ENCODE measurements at regions not wholly inside any gene's neighbourhood (a gene's known extent, or its start where the extent isn't known, plus 50 kb on each side); places are given as distances from the start of the nearest gene placed in this dataset.

DNA sequence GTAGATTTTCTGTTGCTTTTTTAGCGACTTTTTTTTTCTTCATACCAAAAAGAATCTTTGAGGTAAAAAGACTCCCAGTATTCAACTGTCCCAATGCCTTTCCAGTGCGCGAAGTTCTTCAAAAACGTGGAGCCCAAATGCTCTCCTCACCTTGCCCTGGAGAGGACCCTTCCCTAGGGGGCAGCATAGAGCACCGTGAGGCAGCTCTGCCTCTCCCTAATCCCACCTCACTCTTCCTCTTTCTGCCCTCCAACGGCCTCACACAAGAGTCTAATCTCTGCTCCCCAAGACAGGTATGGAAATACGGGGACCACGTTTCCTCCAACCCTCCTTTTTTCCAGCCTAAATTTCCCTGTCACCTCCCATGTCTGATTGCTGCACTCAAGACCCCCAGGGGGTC is 117.5 kb upstream of the ALX4 start:
- H3K27ac ChIP-seq, result no peak overlapping the region
- POLR2A ChIA-PET (ENCODE audit: unreplicated experiment), result no interaction called here
- H3F3A ChIP-seq (ENCODE audit: insufficient read depth, low read depth), result no peaks in the 10 kb centered on the region
- no TSS peak for BruUV-seq (replicated peaks)
- H3K4me2 ChIP-seq, result no peak overlapping the region
- no peaks in the 10 kb centered on the region for H3K79me2 ChIP-seq (ENCODE audit: low read depth)
- H3K36me3 ChIP-seq (ENCODE audit: low read depth), result no peaks in the 10 kb centered on the region
- H3K9me3 ChIP-seq (ENCODE audit: insufficient read depth, low read depth), result no peaks in the 10 kb centered on the region
- DNase-seq, result no peak
- TF ChIP-seq, protein P1, sequence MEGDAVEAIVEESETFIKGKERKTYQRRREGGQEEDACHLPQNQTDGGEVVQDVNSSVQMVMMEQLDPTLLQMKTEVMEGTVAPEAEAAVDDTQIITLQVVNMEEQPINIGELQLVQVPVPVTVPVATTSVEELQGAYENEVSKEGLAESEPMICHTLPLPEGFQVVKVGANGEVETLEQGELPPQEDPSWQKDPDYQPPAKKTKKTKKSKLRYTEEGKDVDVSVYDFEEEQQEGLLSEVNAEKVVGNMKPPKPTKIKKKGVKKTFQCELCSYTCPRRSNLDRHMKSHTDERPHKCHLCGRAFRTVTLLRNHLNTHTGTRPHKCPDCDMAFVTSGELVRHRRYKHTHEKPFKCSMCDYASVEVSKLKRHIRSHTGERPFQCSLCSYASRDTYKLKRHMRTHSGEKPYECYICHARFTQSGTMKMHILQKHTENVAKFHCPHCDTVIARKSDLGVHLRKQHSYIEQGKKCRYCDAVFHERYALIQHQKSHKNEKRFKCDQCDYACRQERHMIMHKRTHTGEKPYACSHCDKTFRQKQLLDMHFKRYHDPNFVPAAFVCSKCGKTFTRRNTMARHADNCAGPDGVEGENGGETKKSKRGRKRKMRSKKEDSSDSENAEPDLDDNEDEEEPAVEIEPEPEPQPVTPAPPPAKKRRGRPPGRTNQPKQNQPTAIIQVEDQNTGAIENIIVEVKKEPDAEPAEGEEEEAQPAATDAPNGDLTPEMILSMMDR (conservative IDR thresholded peaks at IDR 0.05), result peak; percentile 52
- TF ChIP-seq EZH2 (IDR thresholded peaks at IDR 0.05; ENCODE audit: low read depth), result no peak
- H3K4me3 ChIP-seq, result no peak overlapping the region
- no peaks in the 10 kb centered on the region for H4K20me1 ChIP-seq (ENCODE audit: insufficient read depth)
- no peak overlapping the region for H2AFZ ChIP-seq
- no peaks in the 10 kb centered on the region for H3K27me3 ChIP-seq (ENCODE audit: insufficient read depth, low read depth)
- H3K9me2 ChIP-seq (ENCODE audit: insufficient read depth), result no peaks in the 10 kb centered on the region
- peaks cover 27% of the 10 kb centered on the region for H3K4me1 ChIP-seq (replicated peaks; ENCODE audit: insufficient read depth)
- intact Hi-C loops (cut with micrococcal nuclease; ENCODE audit: unreplicated experiment), result no loop called here
- CTCF ChIA-PET, result no interaction called here

DNA sequence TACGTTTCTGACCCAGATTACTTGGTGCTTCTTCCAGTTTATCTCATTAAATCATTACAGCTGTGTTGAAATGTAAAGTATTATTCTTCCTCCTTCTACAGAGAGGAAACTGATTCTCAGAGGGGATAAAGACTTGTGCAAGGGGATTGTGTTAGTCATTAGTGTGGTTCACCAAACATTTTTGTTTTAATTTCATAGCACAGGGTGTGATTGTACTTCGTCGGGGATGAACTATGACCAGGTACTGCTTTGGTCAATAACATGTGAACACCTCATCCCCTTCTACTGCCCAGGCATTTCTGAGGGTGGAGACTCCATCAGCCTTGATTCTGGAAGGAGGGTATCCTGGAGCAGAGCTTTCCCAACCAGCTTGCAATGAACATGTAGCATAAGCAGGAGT is 120.2 kb upstream of the ALX4 start:
- Histone ChIP-seq H2AFZ (no peak overlapping the region), H3K27ac (0 out of 2 replicates have a peak overlapping the region, but pooled peaks have one; percentile 3), H3K9me3 (ENCODE audit: insufficient read depth, low read depth) (no peaks in the 10 kb centered on the region), H4K20me1 (ENCODE audit: insufficient read depth) (no peaks in the 10 kb centered on the region), H3K4me2 (0 out of 2 replicates have a peak overlapping the region, but pooled peaks have one; percentile 1), H3K9me2 (ENCODE audit: insufficient read depth) (no peaks in the 10 kb centered on the region), H3F3A (ENCODE audit: insufficient read depth, low read depth) (no peaks in the 10 kb centered on the region), H3K79me2 (ENCODE audit: low read depth) (no peaks in the 10 kb centered on the region), H3K27me3 (ENCODE audit: insufficient read depth, low read depth) (no peaks in the 10 kb centered on the region), H3K4me1 (replicated peaks; ENCODE audit: insufficient read depth) (peaks cover 16% of the 10 kb centered on the region), H3K4me3 (no peak overlapping the region), H3K36me3 (ENCODE audit: low read depth) (no peaks in the 10 kb centered on the region)
- CTCF ChIA-PET, result no interaction called here
- intact Hi-C loops (cut with micrococcal nuclease; ENCODE audit: unreplicated experiment), result no loop called here
- peak in 1 of 2 experiments; percentile 41 for DNase-seq
- POLR2A ChIA-PET (ENCODE audit: unreplicated experiment), result no interaction called here
- no TSS peak for BruUV-seq (replicated peaks)
- no peak for TF ChIP-seq EZH2 (IDR thresholded peaks at IDR 0.05; ENCODE audit: low read depth)
- TF ChIP-seq, protein P1 (conservative IDR thresholded peaks at IDR 0.05), result no peak

DNA sequence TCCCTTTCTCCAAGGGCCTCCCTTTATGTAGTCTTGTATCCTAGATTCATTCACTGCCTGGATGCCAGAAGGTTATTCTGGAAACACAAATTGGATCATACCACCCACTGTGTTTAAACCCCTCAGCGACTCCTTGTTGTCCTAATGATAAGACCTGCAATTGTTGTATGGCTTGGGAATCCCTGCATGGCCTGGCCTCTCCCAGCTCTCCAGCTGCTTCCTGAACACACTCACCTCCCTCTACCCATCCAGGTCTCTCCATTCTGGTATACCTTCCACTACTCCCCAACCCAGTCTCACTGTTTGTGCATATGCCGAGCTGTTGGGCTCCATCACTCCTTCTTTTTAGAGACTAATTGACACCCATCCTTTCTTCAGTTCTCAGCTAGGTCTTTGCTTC is 124.3 kb upstream of the ALX4 start:
- peaks cover 15% of the 10 kb centered on the region; the same call in 1 of the 2 replicates for H3K27me3 ChIP-seq (ENCODE audit: insufficient read depth, low read depth)

More for the DNA sequence above, 124.3 kb upstream of the ALX4 start:
- ChIA-PET CTCF (no interaction called here), POLR2A (ENCODE audit: unreplicated experiment) (no interaction called here)
- peaks cover 13% of the 10 kb centered on the region; the same call in 1 of the 2 replicates for H3K4me1 ChIP-seq (replicated peaks; ENCODE audit: insufficient read depth)
- no peaks in the 10 kb centered on the region for H3K79me2 ChIP-seq (ENCODE audit: low read depth)
- no peaks in the 10 kb centered on the region for H3F3A ChIP-seq (ENCODE audit: insufficient read depth, low read depth)
- BruUV-seq (replicated peaks), result no TSS peak
- TF ChIP-seq, protein P1 (conservative IDR thresholded peaks at IDR 0.05), result no peak
- DNase-seq, result no peak
- no peak overlapping the region for H2AFZ ChIP-seq
- H3K9me2 ChIP-seq (ENCODE audit: insufficient read depth), result no peaks in the 10 kb centered on the region
- H3K27ac ChIP-seq, result no peak overlapping the region
- no peaks in the 10 kb centered on the region for H3K9me3 ChIP-seq (ENCODE audit: insufficient read depth, low read depth)
- no peaks in the 10 kb centered on the region for H3K36me3 ChIP-seq (ENCODE audit: low read depth)
- no peak overlapping the region for H3K4me2 ChIP-seq
- no peak overlapping the region for H3K4me3 ChIP-seq
- intact Hi-C loops (cut with micrococcal nuclease; ENCODE audit: unreplicated experiment), result no loop called here
- no peaks in the 10 kb centered on the region for H4K20me1 ChIP-seq (ENCODE audit: insufficient read depth)
